Nephron (organoid): ENCODE measurements at regions not wholly inside any gene's neighbourhood (a gene's known extent, or its start where the extent isn't known, plus 50 kb on each side); places are given as distances from the start of the nearest gene placed in this dataset.
A peak's percentile ranks its signal among the peaks of the same experiment; 100 is the strongest.

Experiments
- H3K27ac Mint-ChIP-seq, 3 experiments: 2 replicates each; pipeline ENCODE4 v1.8.0; 2020; ENCODE audit warnings: mixed read lengths in 3 of 3, mild to moderate bottlenecking in 2 of 3, moderate library complexity in 1 of 3
- H3K27me3 Mint-ChIP-seq: 2 replicates; pipeline ENCODE4 v1.8.0; 2021; ENCODE audit warnings: low read depth, mild to moderate bottlenecking, moderate library complexity, mixed read lengths
- H3K36me3 Mint-ChIP-seq: 2 replicates; pipeline ENCODE4 v1.8.0; 2020; ENCODE audit warnings: low read depth, mixed read lengths
- H3K4me1 Mint-ChIP-seq: 2 replicates; pipeline ENCODE4 v1.8.0; 2020; ENCODE audit warnings: mixed read lengths
- H3K4me3 Mint-ChIP-seq, 3 experiments: 2 replicates each; pipeline ENCODE4 v1.8.0; 2020; ENCODE audit warnings: mild to moderate bottlenecking in 3 of 3, mixed read lengths in 3 of 3, moderate library complexity in 2 of 3
- H3K9me3 Mint-ChIP-seq: 2 replicates; pipeline ENCODE4 v1.8.0; 2020; ENCODE audit warnings: mixed read lengths
- CTCF ChIP-seq, 3 experiments: fragments of 200-600 bp; sonication (generic); IDR thresholded peaks; one replicate each; pipeline ENCODE4 v1.5.0; 2021; ENCODE audit warnings: antibody characterized with exemption in 3 of 3; ENCODE audit not compliant: unreplicated experiment in 3 of 3

GRCh38 chr18:68494802-68495581, 219.9 kb downstream of the TMX3 start:
- H3K27me3 Mint-ChIP-seq = no peaks in the 10 kb centered on the region
- H3K9me3 Mint-ChIP-seq = no peaks in the 10 kb centered on the region
- peaks cover 23% of the 10 kb centered on the region for H3K4me1 Mint-ChIP-seq
- TF ChIP-seq CTCF (IDR thresholded peaks at IDR 0.05; ENCODE audit: unreplicated experiment in 3 of 3) = no peak
- no peaks in the 10 kb centered on the region for H3K36me3 Mint-ChIP-seq
- H3K27ac Mint-ChIP-seq = peak overlapping the region; percentile 69 to 79 (median 75)
- no peak overlapping the region for H3K4me3 Mint-ChIP-seq

GRCh38 chr18:68489013-68489792, 225.7 kb downstream of the TMX3 start:
- Mint-ChIP-seq H3K27me3 (no peaks in the 10 kb centered on the region), H3K9me3 (no peaks in the 10 kb centered on the region), H3K4me1 (no peaks in the 10 kb centered on the region), H3K36me3 (no peaks in the 10 kb centered on the region), H3K27ac (peak overlapping the region in 2 of 3 experiments; percentile 3 to 90), H3K4me3 (no peak overlapping the region)
- no peak for TF ChIP-seq CTCF (IDR thresholded peaks at IDR 0.05; ENCODE audit: unreplicated experiment in 3 of 3)

- Mint-ChIP-seq H3K9me3 (no peaks in the 10 kb centered on the region), H3K27ac (no peak overlapping the region), H3K4me1 (no peaks in the 10 kb centered on the region), H3K4me3 (no peak overlapping the region), H3K27me3 (no peaks in the 10 kb centered on the region), H3K36me3 (no peaks in the 10 kb centered on the region)
- no peak for TF ChIP-seq CTCF (IDR thresholded peaks at IDR 0.05; ENCODE audit: unreplicated experiment in 3 of 3)
These were observed 230.7 kb downstream of the TMX3 start for GRCh38 chr18:68484241-68484640.

GRCh38 chr18:68482815-68483214, 232.1 kb downstream of the TMX3 start:
- no peaks in the 10 kb centered on the region for H3K27me3 Mint-ChIP-seq
- no peak overlapping the region for H3K27ac Mint-ChIP-seq
- no peaks in the 10 kb centered on the region for H3K9me3 Mint-ChIP-seq
- no peak overlapping the region for H3K4me3 Mint-ChIP-seq
- TF ChIP-seq CTCF (IDR thresholded peaks at IDR 0.05; ENCODE audit: unreplicated experiment in 3 of 3) = no peak
- no peaks in the 10 kb centered on the region for H3K4me1 Mint-ChIP-seq
- H3K36me3 Mint-ChIP-seq = no peaks in the 10 kb centered on the region

GRCh38 chr18:68480196-68480595, 234.7 kb downstream of the TMX3 start:
- Mint-ChIP-seq H3K4me1 (no peaks in the 10 kb centered on the region), H3K36me3 (no peaks in the 10 kb centered on the region), H3K27ac (no peak overlapping the region), H3K4me3 (no peak overlapping the region), H3K9me3 (no peaks in the 10 kb centered on the region), H3K27me3 (no peaks in the 10 kb centered on the region)
- TF ChIP-seq CTCF (IDR thresholded peaks at IDR 0.05; ENCODE audit: unreplicated experiment in 3 of 3) = no peak
